HG03469 (cell line): ENCODE measurements at regions not wholly inside any gene's neighbourhood (a gene's known extent, or its start where the extent isn't known, plus 50 kb on each side); places are given as distances from the start of the nearest gene placed in this dataset.
A peak's percentile ranks its signal among the peaks of the same experiment; 100 is the strongest.

Experiments
- ATAC-seq: cut with Tn5 transposase; IDR thresholded peaks from one replicate; pipeline ENCODE4 v1.9.1; 2021; ENCODE audit warnings: mild to moderate bottlenecking, moderate library complexity, moderate number of reproducible peaks; ENCODE audit not compliant: unreplicated experiment

DNA sequence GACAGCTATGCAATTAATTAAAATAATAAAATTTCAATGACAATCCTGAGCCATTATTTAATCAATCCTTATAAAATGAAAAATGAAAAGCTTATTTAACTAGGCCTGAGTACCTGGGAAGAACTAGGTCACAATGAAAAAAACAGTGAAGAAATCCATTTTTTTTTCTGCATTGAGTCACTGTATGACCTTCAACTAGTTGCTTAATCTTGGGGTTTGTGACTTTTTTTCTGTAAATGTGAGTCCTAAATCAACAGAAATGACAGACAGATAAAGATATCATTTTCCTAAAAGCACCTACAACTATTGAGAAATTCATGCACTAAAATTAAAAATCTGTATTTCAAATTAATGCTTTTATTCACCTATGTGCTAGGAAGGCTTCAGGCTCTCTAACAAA, 96.8 kb downstream of the TMEM26 start:
- ATAC-seq, result no peak

DNA sequence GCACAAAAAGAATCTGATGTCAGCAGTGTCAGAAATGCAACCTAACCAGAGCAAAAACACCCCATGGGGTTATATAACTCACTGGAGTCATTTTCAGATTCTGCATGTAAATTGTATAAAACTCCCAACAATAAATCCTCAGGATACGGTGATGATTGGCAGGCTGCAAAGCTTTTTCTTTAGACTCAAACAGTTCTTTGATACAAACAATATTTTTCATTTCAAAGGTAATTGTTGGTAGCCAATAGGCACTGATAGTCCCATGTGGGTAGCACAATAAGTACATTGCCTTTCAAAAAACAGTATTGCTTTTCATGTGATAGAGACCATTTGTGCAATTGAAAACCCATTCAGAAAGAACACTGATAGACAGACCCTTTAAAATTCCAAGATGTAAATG, 98.0 kb downstream of the TMEM26 start:
- no peak for ATAC-seq

DNA sequence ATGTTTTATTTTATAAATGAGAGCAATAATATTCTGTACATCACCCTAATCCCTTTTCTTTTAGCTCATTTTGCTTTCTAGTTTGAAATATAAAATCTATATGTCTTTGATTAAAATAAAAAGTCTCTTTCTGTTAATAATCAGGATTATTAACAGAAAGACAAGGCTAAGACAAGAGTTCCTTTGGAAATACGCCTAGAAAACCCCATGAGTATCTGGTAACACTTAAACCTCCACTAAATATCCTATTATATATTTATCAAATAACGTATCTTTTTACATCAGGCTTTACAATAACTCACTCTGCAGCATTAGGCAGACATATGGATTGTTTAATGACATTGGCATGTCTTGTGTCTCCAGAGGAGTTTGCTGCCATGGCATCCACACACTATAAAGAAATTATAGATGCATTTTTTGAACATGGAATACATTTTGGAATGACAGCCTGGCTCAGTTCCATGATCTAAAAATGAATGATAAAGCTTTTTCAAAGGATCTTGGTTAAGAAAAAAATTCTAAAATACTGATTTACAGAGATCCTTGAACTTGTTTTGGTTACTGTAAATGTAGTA, 98.7 kb downstream of the TMEM26 start:
- no peak for ATAC-seq

DNA sequence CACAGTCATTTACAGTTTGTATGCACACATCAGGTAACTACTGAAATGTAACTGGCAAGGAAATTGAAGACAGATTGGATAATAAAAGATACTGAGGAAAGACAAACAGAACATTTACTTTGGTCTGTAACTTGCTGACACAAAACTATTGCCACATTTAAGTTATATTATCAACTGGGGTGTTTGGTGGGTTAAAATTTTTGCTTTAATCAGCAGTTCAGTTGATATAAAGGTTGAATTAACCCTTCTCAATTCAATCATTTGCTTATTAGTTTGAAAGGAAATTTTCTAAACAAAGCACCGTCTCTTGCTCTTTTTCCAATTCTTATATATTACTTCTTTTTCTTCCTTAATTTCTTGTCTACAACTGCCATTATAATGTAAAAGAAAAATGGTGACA, 102.4 kb downstream of the TMEM26 start:
- ATAC-seq, result no peak

DNA sequence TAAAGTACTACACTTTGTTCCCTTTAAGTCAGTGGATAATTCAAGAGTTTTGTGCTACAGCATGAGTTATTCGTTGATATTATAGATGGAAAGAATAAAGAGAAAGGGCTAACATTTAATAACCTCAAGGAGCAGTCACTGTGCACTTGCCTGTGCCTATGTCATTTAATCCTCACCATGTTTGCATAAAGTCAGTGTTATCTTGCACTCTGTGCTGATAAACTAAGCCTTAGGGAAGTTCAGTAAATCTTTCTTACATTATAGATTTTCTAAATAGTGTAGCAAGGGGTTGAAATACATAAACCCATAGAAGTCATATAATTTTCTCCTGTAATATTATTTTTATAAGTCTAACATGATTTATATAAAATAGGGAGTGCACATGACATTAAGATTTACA, 103.1 kb downstream of the TMEM26 start:
- ATAC-seq, result no peak

DNA sequence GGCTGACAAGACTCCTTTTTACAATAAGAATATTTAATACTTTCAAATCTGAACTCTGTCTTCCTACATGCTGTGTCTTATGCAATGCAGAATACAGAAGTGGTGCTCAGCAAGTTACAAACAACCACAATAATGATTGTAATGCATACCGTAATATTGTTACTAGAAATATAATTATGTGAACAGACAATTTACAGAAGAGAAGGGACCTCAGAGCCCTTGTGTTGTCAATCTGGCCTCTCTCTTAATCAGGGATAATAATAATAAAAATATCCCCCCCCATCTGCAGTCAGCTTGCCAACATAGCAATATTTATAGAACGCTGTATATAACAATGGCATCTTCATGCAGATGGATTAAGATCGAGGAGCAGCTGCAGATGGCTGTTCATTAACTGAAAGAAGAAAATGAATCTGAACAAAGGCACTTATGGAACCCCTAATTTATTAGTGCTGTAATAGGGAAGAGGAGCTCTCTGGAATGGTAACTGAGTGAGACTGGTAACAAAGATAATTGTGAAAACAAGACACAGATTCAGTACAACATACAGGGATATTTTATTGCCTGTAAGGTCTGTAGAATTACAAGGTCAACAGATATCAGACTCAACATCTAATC, 106.3 kb downstream of the TMEM26 start:
- ATAC-seq, result no peak

DNA sequence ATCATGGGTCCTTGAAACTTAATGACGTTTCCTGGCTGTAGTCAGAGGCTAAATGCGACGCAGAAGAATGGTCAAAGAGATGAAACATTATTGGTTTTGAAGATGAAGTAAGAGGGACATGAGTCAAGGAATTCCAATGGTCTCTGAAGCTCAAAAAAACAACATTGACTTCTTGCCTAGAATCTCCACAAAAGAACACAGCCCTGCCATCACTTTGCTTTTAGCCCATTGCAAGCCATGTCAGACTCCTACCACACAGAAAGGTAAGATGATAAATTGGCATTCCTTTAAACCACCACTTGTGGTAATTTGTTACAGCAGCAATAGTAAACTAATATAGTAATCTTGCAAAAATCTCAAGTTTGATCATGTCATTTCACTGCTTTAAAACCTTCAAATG, 109.4 kb downstream of the TMEM26 start:
- ATAC-seq, result no peak

DNA sequence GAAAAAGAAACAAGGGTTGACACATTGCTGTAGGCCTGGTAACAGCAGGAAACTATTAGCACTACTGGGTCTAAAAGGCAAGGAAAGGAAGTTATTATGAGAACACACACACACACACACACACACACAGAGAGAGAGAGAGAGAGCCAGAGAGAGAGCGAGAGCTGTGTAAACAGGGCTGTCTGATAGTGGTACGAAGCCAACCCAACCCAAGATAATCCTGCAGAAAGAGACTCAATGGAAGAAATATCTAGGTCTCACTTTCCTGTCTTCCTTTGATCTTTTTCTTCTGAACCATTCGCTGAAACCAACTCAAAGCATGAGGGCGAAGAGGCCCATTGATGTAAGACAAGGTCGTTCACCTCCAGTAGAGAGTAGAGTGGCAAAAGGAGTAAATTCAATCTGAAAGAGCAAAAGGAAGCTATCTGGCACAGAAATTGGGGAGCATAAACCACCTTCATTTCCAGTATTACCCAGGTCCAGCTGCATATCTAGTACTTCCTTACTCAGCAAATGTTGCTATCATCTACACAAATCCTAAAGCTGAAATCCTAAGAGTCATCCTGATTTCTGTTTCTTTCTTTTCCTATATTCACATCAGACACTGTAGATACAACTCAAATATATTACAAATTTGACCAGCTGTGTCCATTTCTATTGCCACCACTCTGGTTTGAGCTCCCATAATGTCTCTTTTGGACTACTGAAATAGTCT, 110.2 kb downstream of the TMEM26 start:
- no peak for ATAC-seq

DNA sequence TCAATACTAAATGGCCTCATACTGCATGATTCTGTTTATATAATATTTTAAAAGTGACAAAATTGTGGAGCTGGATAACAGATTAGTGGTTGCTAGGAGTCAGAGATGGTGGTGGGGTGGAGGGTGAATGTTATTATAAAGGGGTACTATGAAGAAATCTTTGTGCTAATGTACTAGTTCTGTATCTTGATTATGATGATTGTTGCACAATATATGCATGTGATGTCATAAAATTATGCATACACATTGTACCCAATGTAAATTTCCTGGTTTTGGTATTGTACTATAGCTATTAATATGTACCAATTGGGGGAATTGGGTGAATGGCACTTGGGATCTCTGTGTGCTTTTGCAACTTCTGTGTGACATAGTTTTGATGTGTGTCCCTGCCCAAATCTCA, 112.2 kb downstream of the TMEM26 start:
- ATAC-seq, result no peak

DNA sequence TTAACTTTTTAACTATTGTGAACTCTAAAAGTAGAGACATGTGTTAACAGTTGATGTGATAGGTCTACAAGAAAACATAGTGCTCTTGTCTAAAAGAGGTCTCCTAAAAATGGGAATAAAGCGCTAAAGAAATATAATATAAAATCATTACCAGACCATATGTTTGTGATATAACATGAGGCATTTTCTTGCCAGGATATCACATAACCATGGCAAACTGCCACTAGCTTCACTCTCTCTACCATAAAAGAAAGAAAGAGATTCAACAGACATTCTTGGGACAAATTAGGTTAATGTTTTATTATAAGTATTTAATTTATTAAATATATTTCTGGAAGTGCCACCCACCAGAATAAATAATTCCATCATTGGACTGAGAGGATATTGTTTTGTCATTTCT, 115.0 kb downstream of the TMEM26 start:
- no peak for ATAC-seq

DNA sequence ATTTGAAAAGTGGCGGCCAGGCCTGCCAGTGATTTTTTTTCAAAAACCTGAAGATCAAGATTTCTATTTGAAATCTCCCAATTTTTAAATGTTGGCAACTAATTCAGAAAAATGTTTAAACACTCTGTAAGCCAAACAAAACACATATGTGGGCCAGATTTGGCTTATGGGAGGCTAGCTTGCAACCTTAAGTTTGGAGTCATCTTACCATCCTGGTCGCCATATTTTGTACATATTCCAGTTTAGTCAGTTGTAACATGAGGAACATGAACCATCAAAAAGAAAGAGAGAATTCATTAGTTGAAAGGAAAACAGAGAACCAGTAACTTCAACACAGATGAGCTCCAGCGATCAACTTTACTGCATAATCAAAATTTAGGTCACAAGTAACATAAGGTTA, 115.4 kb downstream of the TMEM26 start:
- ATAC-seq, result no peak

DNA sequence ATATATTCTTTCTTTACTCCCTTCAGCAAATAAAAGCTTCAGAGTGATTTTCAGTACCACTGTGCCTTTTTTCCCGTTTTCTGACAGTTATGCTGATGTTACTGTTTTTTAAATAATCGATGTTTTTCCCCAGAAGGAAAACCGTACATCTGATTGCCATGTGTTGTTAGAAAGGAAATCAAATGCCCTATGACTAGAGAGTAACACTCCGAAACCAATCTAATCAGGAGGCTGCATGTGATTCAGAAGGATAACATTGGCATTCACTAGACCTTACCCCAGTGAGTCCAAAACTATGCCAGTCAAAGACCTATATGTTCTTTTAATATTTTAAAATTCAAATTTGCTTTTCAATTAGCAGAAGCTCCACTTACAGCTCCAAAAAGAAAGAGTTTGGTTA, 116.3 kb downstream of the TMEM26 start:
- ATAC-seq, result no peak

DNA sequence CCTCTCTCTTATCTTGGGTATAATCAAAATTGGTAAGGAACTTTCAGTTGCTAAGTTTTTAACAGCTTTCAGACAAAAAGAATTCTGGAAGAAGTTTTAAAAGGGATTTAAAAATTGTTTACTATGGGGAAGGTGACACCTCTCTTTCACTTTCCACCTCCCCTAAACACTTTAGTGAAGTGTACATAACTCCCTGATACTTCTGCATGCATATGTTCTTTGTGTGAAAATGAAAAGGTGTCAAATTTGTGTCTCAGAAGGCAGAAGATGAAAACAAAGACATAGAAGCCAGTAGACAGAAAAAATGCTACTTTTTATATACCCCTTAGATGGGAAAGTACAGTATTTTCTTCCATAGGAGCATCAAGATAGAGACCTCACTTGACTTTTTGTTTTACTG, 117.8 kb downstream of the TMEM26 start:
- ATAC-seq, result no peak

DNA sequence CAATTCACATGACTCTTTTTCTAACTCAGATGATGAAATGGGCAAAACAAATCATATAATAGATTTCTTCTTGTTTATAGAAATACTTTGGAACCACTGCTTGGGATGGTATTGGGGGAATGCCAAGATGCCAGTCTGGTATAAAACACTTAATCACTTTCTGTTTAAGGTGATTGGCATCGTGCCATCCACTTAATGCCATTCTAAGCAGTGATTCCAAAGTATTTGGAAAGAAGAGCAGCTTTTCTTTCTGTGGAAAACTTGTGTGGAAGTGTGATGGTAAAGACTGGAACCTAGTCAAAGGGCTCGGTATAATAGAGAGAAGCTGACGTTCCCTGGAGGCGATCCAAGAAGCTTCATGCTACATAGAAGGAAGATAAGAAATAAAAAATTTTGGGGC, 120.6 kb downstream of the TMEM26 start:
- no peak for ATAC-seq

DNA sequence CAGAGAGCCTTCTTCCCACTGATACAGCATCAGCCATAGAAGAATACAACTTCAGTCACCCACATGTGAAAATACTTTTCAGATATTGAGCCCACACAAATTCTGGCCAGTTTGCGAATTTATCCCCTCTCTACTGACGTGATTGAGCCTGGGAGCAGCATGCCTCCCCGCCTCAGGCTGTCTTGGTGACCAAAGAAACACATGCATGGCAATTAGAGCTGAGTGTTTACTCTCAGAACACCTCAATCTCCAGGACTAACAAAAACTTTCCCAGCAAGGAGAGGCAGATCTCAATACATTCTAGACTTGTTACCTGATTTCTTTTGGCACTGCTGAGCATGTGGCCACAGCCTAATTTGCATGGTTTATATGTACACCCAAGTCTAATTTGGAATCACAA, 122.5 kb downstream of the TMEM26 start:
- no peak for ATAC-seq

DNA sequence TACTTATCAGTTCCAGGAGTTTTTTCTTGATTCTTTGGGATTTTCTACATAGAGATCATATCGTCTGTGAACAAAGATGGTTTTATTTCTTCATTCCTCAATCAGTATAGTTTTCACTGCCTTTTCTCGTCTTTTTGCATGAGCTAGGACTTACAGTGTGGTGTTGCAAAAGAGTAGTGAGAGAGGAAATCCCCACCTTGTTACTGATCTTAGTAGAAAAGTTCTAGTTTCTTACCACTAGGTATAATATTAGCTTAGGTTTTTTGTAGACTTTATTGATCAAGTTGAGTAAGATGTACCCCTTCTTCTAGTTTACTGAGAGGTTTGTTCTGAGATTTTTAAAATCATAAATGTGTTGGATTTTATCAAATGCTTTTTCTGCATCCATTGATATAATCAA, 123.3 kb downstream of the TMEM26 start:
- peak; percentile 84 for ATAC-seq

DNA sequence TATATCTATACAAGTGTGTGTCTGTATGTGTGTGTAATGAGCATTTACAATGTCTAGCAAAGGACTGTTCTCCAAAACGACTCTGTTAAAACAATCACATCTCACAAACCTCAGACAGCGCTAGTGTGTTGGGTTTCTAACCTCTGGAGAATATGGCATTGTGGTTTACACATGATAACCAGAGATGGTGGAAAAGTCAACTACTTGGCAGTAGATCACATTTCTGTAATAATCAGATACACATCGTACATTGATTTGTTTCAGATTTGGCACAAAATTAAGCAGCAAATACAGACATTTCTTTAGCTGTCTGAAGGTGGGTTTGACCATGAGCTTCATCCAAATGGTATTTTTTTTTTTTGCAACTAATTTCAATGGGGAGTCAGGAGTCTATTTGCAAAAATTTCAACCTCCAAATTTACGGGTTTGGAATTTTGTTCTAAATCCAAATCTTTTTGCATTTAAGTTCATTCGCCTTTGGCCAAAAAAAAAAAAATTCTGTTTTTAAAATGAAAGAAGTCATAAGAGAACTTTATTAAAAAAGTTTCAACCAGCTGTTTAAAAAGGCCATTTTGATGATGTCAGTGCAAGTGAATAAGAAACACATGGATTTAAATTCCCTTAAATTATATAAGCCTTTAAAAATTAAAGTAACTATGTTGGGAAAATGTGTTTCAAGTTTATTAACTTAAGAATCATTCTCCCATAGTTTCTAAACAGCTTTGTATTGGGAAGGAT, 127.8 kb downstream of the TMEM26 start:
- ATAC-seq, result no peak

DNA sequence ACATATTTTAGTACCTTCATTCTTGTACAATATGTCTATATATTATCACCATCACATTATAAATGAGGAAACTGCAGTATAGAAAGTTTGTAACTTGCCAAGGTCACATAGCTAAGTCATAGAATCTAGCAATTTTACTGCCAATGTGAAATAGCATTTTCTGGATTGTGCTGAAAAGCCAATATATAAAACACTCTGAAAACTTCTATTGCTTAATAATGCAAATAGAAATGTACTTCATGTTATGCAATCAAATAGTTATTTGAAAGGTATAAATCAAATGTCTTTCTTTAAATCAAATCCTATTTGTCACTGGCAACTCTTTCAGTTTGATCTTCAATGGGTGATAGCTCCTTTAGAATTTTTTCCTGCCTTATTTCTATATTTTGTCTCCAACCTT, 129.5 kb downstream of the TMEM26 start:
- ATAC-seq, result no peak

DNA sequence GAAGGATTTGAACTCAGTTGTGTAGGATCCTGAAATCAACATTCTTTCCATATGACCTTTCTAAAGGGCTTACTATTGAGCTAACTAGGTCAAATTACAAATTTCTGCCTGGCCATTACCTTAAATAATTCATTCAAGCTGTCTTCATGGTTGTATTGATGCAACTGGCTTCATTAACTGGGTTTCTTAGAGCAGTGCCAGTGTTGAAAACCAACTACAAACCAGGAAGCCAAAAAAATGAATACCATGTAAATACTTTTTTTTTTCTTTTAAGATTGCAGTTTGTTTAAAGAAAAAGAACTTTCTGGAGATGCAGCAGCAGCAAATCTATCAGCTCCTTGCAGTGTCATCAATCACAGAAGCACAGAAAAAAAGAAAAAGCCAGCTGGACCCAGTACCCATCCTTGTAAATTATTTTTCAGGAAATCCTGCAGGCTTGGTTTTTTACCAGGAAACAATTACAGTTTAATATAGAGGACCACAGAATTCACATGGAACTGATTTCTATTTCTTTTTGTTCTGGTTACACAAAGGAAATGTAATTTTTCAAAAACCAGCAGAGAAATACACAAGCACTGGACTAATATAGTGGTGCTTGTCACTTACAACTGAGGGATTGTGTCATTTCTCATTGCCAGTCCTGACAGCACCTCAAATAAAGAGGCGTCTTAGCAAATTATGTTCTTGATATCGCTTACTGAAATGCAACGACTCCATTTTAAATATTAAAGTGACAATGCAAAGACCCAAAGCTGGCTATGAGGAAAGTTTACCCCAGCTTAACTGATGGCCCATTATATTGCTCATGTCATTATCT, 131.9 kb downstream of the TMEM26 start:
- no peak for ATAC-seq

DNA sequence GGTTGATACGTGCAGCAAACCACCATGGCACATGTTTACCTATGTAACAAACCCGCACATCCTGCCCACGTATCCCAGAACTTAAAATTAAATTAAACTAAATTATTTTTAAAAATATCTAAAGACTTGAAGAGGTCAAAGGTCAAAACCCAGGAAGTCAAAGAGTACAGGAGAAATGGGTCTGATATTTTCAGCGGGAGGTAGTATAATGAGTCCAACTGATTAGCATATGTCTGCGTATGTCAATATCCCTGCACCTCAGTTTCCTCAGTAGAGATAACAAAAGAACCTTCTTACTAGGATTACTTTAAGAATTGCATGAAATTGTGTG, 133.0 kb downstream of the TMEM26 start:
- ATAC-seq, result no peak
